ENCODE measurements at regions not wholly inside any gene's neighbourhood (a gene's known extent, or its start where the extent isn't known, plus 50 kb on each side); places are given as distances from the start of the nearest gene placed in this dataset.

GRCh38 chr2:146632707-146633106 is 1212.1 kb upstream of the ACVR2A start:
- POLR2A ChIA-PET (ENCODE audit: unreplicated experiment) = no interaction called here
- no peak for ATAC-seq

GRCh38 chr2:146624430-146625160 is 1220.2 kb upstream of the ACVR2A start:
- Histone ChIP-seq H3F3A (ENCODE audit: low read length, unreplicated experiment) (no peaks in the 10 kb centered on the region), H4K20me1 (ENCODE audit: low read length) (no peaks in the 10 kb centered on the region), H3K9ac (ENCODE audit: low read length) (no peak overlapping the region), H3K4me3 (ENCODE audit: low read length) (no peak overlapping the region), H3K36me3 (ENCODE audit: low read depth, low read length) (no peaks in the 10 kb centered on the region), H3K27me3 (ENCODE audit: low read length) (no peaks in the 10 kb centered on the region), H3K4me2 (ENCODE audit: low read length) (no peak overlapping the region), H3K9me3 (ENCODE audit: low read length) (no peaks in the 10 kb centered on the region), H3K27ac (ENCODE audit: low read length) (no peak overlapping the region), H3K4me1 (ENCODE audit: insufficient read depth, low read length) (no peaks in the 10 kb centered on the region), H3K79me2 (ENCODE audit: low read length) (no peaks in the 10 kb centered on the region), H2AFZ (ENCODE audit: low read length) (no peak overlapping the region), H3K9me2 (replicated peaks; ENCODE audit: low read length) (no peaks in the 10 kb centered on the region)
- TF ChIP-seq CTCF (conservative IDR thresholded peaks at IDR 0.05; ENCODE audit: low read depth, low read length) (no peak), EZH2phosphoT487 (IDR thresholded peaks at IDR 0.05; ENCODE audit: borderline replicate concordance, low read length) (no peak), EZH2 (IDR thresholded peaks at IDR 0.05; ENCODE audit: low read length, unreplicated experiment) (no peak)
- intact Hi-C loops (cut with micrococcal nuclease) = no loop called here
- no TSS peak for BruUV-seq (replicated peaks)
- DNase-seq (no peak), ATAC-seq (no peak)
- ChIA-PET CTCF (no interaction called here), POLR2A (ENCODE audit: unreplicated experiment) (no interaction called here)

More at GRCh38 chr2:146632707-146633106, 1212.1 kb upstream of the ACVR2A start:
- no peaks in the 10 kb centered on the region for H3K79me2 ChIP-seq (ENCODE audit: low read length)
- intact Hi-C loops (cut with micrococcal nuclease) = no loop called here
- no peaks in the 10 kb centered on the region for H3K36me3 ChIP-seq (ENCODE audit: low read depth, low read length)
- no peak overlapping the region for H3K4me3 ChIP-seq (ENCODE audit: low read length)
- no peak overlapping the region for H3K9ac ChIP-seq (ENCODE audit: low read length)
- H3K4me1 ChIP-seq (ENCODE audit: insufficient read depth, low read length) = peaks cover 26% of the 10 kb centered on the region
- H3K4me2 ChIP-seq (ENCODE audit: low read length) = no peak overlapping the region
- BruUV-seq (replicated peaks) = no TSS peak
- H2AFZ ChIP-seq (ENCODE audit: low read length) = no peak overlapping the region
- DNase-seq = no peak
- no peaks in the 10 kb centered on the region for H4K20me1 ChIP-seq (ENCODE audit: low read length)
- TF ChIP-seq CTCF (conservative IDR thresholded peaks at IDR 0.05; ENCODE audit: low read depth, low read length) = no peak
- no peak for TF ChIP-seq EZH2phosphoT487 (IDR thresholded peaks at IDR 0.05; ENCODE audit: borderline replicate concordance, low read length)
- no peak for TF ChIP-seq EZH2 (IDR thresholded peaks at IDR 0.05; ENCODE audit: low read length, unreplicated experiment)
- peaks cover 7% of the 10 kb centered on the region for H3F3A ChIP-seq (ENCODE audit: low read length, unreplicated experiment)
- H3K9me2 ChIP-seq (replicated peaks; ENCODE audit: low read length) = no peaks in the 10 kb centered on the region
- H3K9me3 ChIP-seq (ENCODE audit: low read length) = no peaks in the 10 kb centered on the region
- CTCF ChIA-PET = no interaction called here
- no peaks in the 10 kb centered on the region for H3K27me3 ChIP-seq (ENCODE audit: low read length)
- no peak overlapping the region for H3K27ac ChIP-seq (ENCODE audit: low read length)

- Histone ChIP-seq H3K4me3 (ENCODE audit: low read length) (no peak overlapping the region), H3K27me3 (ENCODE audit: low read length) (no peaks in the 10 kb centered on the region), H4K20me1 (ENCODE audit: low read length) (no peaks in the 10 kb centered on the region), H2AFZ (ENCODE audit: low read length) (no peak overlapping the region), H3K27ac (ENCODE audit: low read length) (no peak overlapping the region), H3K9me3 (ENCODE audit: low read length) (no peaks in the 10 kb centered on the region), H3K79me2 (ENCODE audit: low read length) (no peaks in the 10 kb centered on the region), H3K9me2 (replicated peaks; ENCODE audit: low read length) (no peaks in the 10 kb centered on the region), H3F3A (ENCODE audit: low read length, unreplicated experiment) (no peaks in the 10 kb centered on the region), H3K4me1 (ENCODE audit: insufficient read depth, low read length) (no peaks in the 10 kb centered on the region), H3K9ac (ENCODE audit: low read length) (no peak overlapping the region), H3K36me3 (ENCODE audit: low read depth, low read length) (no peaks in the 10 kb centered on the region), H3K4me2 (ENCODE audit: low read length) (no peak overlapping the region)
- ChIA-PET POLR2A (ENCODE audit: unreplicated experiment) (interaction anchor here (0.6 kb wide), 1 partner anchor 115 kb away, joined by 3 read pairs; no protein-coding TSS in a partner anchor), CTCF (no interaction called here)
- TF ChIP-seq EZH2 (IDR thresholded peaks at IDR 0.05; ENCODE audit: low read length, unreplicated experiment) (no peak), CTCF (conservative IDR thresholded peaks at IDR 0.05; ENCODE audit: low read depth, low read length) (no peak), EZH2phosphoT487 (IDR thresholded peaks at IDR 0.05; ENCODE audit: borderline replicate concordance, low read length) (no peak)
- DNase-seq = no peak
- intact Hi-C loops (cut with micrococcal nuclease) = no loop called here
- no peak for ATAC-seq
- BruUV-seq (replicated peaks) = no TSS peak
These were observed 1221.1 kb upstream of the ACVR2A start for GRCh38 chr2:146623771-146624170.

Measured in PC-3 (cell line).